Gastroesophageal sphincter (tissue), 3 donors: ENCODE measurements at regions not wholly inside any gene's neighbourhood (a gene's known extent, or its start where the extent isn't known, plus 50 kb on each side); places are given as distances from the start of the nearest gene placed in this dataset.

Source experiments
- CTCF ChIP-seq, 4 experiments: fragments of 200-600 bp in 2 of 4; fragments of 450-650 bp in 2 of 4; sonication (generic) in 1 of 4; IDR thresholded peaks; one replicate each; pipeline ENCODE4 v1.5.1; 2017 to 2019; ENCODE audit warnings: antibody characterized with exemption in 4 of 4, mild to moderate bottlenecking in 2 of 4, moderate library complexity in 2 of 4
- EP300 ChIP-seq: sonication (generic); formaldehyde crosslinking; IDR thresholded peaks from one replicate; pipeline ENCODE4 v1.6.1; 2017; ENCODE audit warnings: antibody characterized with exemption, mild to moderate bottlenecking
- POLR2A ChIP-seq, 2 donors: fragments of 450-650 bp; IDR thresholded peaks; one replicate each; pipeline ENCODE4 v1.6.1; 2017; ENCODE audit warnings: antibody characterized with exemption in 2 of 2, mild to moderate bottlenecking in 2 of 2, moderate library complexity in 1 of 2
- POLR2AphosphoS5 ChIP-seq: sonication (generic); formaldehyde crosslinking; IDR thresholded peaks from one replicate; pipeline ENCODE4 v1.6.1; 2017; ENCODE audit warnings: antibody characterized with exemption

GRCh38 chr4:33737726-33738125, 2506.6 kb downstream of the ARAP2 start:
- TF ChIP-seq POLR2A (IDR thresholded peaks at IDR 0.05) (no peak), EP300 (no peak), CTCF (IDR thresholded peaks at IDR 0.05) (no peak), POLR2AphosphoS5 (no peak)
